ENCODE measurements at regions not wholly inside any gene's neighbourhood (a gene's known extent, or its start where the extent isn't known, plus 50 kb on each side); places are given as distances from the start of the nearest gene placed in this dataset.

GRCh38 chr18:53756610-53756972, 467.9 kb downstream of the MBD2 start:
- Histone ChIP-seq H3K9me2 (replicated peaks; ENCODE audit: low read length) (no peaks in the 10 kb centered on the region), H3K36me3 (ENCODE audit: low read depth, low read length) (no peaks in the 10 kb centered on the region), H4K20me1 (ENCODE audit: low read length) (no peaks in the 10 kb centered on the region), H2AFZ (ENCODE audit: low read length) (no peak overlapping the region), H3K27me3 (ENCODE audit: low read length) (no peaks in the 10 kb centered on the region), H3K27ac (ENCODE audit: low read length) (peak overlapping the region; percentile 50), H3K4me1 (ENCODE audit: insufficient read depth, low read length) (peaks cover 20% of the 10 kb centered on the region), H3F3A (ENCODE audit: low read length, unreplicated experiment) (no peaks in the 10 kb centered on the region), H3K9ac (ENCODE audit: low read length) (no peak overlapping the region), H3K9me3 (ENCODE audit: low read length) (no peaks in the 10 kb centered on the region), H3K4me2 (ENCODE audit: low read length) (no peak overlapping the region), H3K4me3 (ENCODE audit: low read length) (no peak overlapping the region), H3K79me2 (ENCODE audit: low read length) (no peaks in the 10 kb centered on the region)
- BruUV-seq (replicated peaks), result no TSS peak
- ATAC-seq (no peak), DNase-seq (no peak)
- intact Hi-C loops (cut with micrococcal nuclease), result no loop called here
- CTCF ChIA-PET, result no interaction called here
- POLR2A ChIA-PET (ENCODE audit: unreplicated experiment), result no interaction called here
- TF ChIP-seq EZH2 (IDR thresholded peaks at IDR 0.05; ENCODE audit: low read length, unreplicated experiment) (no peak), EZH2phosphoT487 (IDR thresholded peaks at IDR 0.05; ENCODE audit: borderline replicate concordance, low read length) (no peak), CTCF (conservative IDR thresholded peaks at IDR 0.05; ENCODE audit: low read depth, low read length) (no peak)

GRCh38 chr18:53755914-53756609, 468.4 kb downstream of the MBD2 start:
- Histone ChIP-seq H3K27ac (ENCODE audit: low read length) (peak overlapping the region; percentile 50), H3K4me3 (ENCODE audit: low read length) (no peak overlapping the region), H3K4me2 (ENCODE audit: low read length) (no peak overlapping the region), H3K9me2 (replicated peaks; ENCODE audit: low read length) (no peaks in the 10 kb centered on the region), H3K79me2 (ENCODE audit: low read length) (no peaks in the 10 kb centered on the region), H3K9me3 (ENCODE audit: low read length) (no peaks in the 10 kb centered on the region), H3F3A (ENCODE audit: low read length, unreplicated experiment) (no peaks in the 10 kb centered on the region), H4K20me1 (ENCODE audit: low read length) (no peaks in the 10 kb centered on the region), H3K4me1 (ENCODE audit: insufficient read depth, low read length) (peaks cover 20% of the 10 kb centered on the region), H3K36me3 (ENCODE audit: low read depth, low read length) (no peaks in the 10 kb centered on the region), H3K27me3 (ENCODE audit: low read length) (no peaks in the 10 kb centered on the region), H3K9ac (ENCODE audit: low read length) (no peak overlapping the region), H2AFZ (ENCODE audit: low read length) (no peak overlapping the region)
- intact Hi-C loops (cut with micrococcal nuclease), result no loop called here
- CTCF ChIA-PET, result no interaction called here
- no peak for TF ChIP-seq EZH2phosphoT487 (IDR thresholded peaks at IDR 0.05; ENCODE audit: borderline replicate concordance, low read length)
- TF ChIP-seq CTCF (conservative IDR thresholded peaks at IDR 0.05; ENCODE audit: low read depth, low read length), result no peak
- no peak for TF ChIP-seq EZH2 (IDR thresholded peaks at IDR 0.05; ENCODE audit: low read length, unreplicated experiment)
- DNase-seq, result no peak
- POLR2A ChIA-PET (ENCODE audit: unreplicated experiment), result no interaction called here
- no peak for ATAC-seq
- no TSS peak for BruUV-seq (replicated peaks)

GRCh38 chr18:53754154-53754553, 470.3 kb downstream of the MBD2 start:
- H3K9me2 ChIP-seq (replicated peaks; ENCODE audit: low read length), result no peaks in the 10 kb centered on the region
- BruUV-seq (replicated peaks), result no TSS peak
- no peaks in the 10 kb centered on the region for H3K79me2 ChIP-seq (ENCODE audit: low read length)
- no peaks in the 10 kb centered on the region for H3K9me3 ChIP-seq (ENCODE audit: low read length)
- POLR2A ChIA-PET (ENCODE audit: unreplicated experiment), result no interaction called here
- no peak overlapping the region for H3K4me3 ChIP-seq (ENCODE audit: low read length)
- intact Hi-C loops (cut with micrococcal nuclease), result no loop called here
- no peaks in the 10 kb centered on the region for H3F3A ChIP-seq (ENCODE audit: low read length, unreplicated experiment)
- H2AFZ ChIP-seq (ENCODE audit: low read length), result no peak overlapping the region
- TF ChIP-seq EZH2phosphoT487 (IDR thresholded peaks at IDR 0.05; ENCODE audit: borderline replicate concordance, low read length) (no peak), CTCF (conservative IDR thresholded peaks at IDR 0.05; ENCODE audit: low read depth, low read length) (no peak), EZH2 (IDR thresholded peaks at IDR 0.05; ENCODE audit: low read length, unreplicated experiment) (no peak)
- H3K27ac ChIP-seq (ENCODE audit: low read length), result no peak overlapping the region
- ATAC-seq (no peak), DNase-seq (no peak)
- H3K4me1 ChIP-seq (ENCODE audit: insufficient read depth, low read length), result peaks cover 24% of the 10 kb centered on the region
- H3K9ac ChIP-seq (ENCODE audit: low read length), result no peak overlapping the region
- H3K4me2 ChIP-seq (ENCODE audit: low read length), result no peak overlapping the region
- CTCF ChIA-PET, result interaction anchor here (0.5 kb wide), 1 partner anchor 227 kb away, joined by 5 read pairs; no protein-coding TSS in a partner anchor
- no peaks in the 10 kb centered on the region for H4K20me1 ChIP-seq (ENCODE audit: low read length)
- H3K36me3 ChIP-seq (ENCODE audit: low read depth, low read length), result no peaks in the 10 kb centered on the region
- H3K27me3 ChIP-seq (ENCODE audit: low read length), result no peaks in the 10 kb centered on the region

All from PC-3 (cell line).